GM19328 (cell line): ENCODE measurements at regions not wholly inside any gene's neighbourhood (a gene's known extent, or its start where the extent isn't known, plus 50 kb on each side); places are given as distances from the start of the nearest gene placed in this dataset.
A peak's percentile ranks its signal among the peaks of the same experiment; 100 is the strongest.
"Not testable (repeated sequence)": the region's sequence is repeated elsewhere in the genome, so short reads cannot be mapped to it uniquely, and the experiment has no call there.

ENCODE experiments used
- ATAC-seq: cut with Tn5 transposase; IDR thresholded peaks from one replicate; pipeline ENCODE4 v1.9.1; 2021; ENCODE audit warnings: mild to moderate bottlenecking, moderate library complexity; ENCODE audit not compliant: unreplicated experiment

GRCh38 chr5:60446917-60447316, 253.0 kb downstream of the DEPDC1B start:
- no peak for ATAC-seq

DNA sequence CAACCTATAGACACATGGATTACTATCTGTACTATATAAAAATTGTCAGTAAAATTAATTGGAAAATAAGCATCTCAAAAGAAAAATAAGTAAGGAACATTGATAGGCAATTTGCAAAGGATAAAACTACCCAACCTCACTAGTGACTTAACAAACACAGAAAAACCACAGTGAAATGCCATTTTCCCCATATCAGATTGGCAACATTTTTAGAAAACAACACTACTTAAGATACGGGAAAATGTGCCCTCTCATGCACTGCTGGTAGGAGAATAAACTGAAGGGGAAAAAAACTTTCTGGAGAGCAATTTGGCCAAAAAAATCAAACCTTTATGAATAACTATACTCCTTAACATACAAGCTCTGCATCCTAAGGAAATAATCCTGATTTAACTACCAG, 254.0 kb downstream of the DEPDC1B start:
- ATAC-seq = no peak

DNA sequence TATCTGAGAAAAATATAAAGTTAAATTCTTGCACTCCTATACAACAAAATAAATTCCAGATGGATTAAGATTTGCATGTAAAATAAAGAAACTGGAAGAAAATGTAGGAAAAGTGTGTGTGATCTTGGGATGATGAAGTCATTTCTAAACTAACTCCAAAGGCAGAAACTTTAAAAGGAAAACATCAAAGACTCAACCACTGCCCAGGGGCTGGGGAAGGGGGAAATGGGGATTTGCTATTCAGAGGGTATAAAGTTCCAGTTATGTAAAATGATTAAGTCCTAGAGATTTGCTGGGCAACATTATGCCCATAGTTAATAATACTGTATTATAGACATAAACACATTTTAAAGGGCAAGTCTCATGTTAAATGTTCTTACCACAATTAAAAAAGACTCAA, 254.5 kb downstream of the DEPDC1B start:
- no peak for ATAC-seq

GRCh38 chr5:60444661-60445360, 255.2 kb downstream of the DEPDC1B start:
- no peak for ATAC-seq

GRCh38 chr5:60439552-60439951, 260.4 kb downstream of the DEPDC1B start:
- ATAC-seq = no peak

- ATAC-seq = no peak
Measured at GRCh38 chr5:60437308-60437707, 262.7 kb downstream of the DEPDC1B start.

GRCh38 chr5:60436518-60436917, 263.4 kb downstream of the DEPDC1B start:
- ATAC-seq = peak; percentile 93

GRCh38 chr5:60435808-60436207, 264.2 kb downstream of the DEPDC1B start:
- ATAC-seq = no peak

DNA sequence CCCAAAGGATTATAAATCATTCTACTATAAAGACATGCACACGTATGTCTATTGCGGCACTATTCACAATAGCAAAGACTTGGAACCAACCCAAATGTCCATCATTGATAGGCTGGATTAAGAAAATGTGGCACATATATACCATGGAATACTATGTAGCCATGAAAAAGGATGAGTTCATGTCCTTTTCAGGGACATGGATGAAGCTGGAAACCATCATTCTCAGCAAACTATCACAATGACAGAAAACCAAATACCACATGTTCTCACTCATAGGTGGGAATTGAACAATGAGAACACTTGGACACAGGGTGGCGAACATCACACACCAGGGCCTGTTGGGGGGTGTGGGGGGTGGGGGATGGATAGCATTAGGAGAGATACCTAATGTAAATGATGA, 273.8 kb downstream of the DEPDC1B start:
- not testable (repeated sequence) for ATAC-seq

DNA sequence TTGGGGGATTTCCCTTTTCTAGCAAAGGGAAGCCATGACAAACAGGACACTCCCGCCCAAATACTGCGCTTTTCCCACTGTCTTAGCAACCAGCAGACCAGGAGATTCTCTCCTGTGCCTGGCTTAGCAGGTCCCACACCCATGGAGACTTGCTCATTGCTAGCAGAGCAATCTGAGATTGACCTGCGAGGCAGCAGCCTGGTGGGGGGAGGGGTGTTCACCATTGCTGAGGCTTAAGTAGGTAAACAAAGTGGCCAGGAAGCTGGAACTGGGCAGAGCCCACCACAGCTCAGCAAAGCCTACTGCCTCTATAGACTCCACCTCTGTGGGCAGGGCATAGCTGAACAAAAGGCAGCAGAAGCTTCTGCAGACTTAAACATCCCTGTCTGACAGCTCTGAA, 279.2 kb downstream of the DEPDC1B start:
- not testable (repeated sequence) for ATAC-seq

- no peak for ATAC-seq
Measured at GRCh38 chr5:60417500-60418181, 282.3 kb downstream of the DEPDC1B start.

- no peak for ATAC-seq
Measured at GRCh38 chr5:60415443-60415842, 284.5 kb downstream of the DEPDC1B start.

DNA sequence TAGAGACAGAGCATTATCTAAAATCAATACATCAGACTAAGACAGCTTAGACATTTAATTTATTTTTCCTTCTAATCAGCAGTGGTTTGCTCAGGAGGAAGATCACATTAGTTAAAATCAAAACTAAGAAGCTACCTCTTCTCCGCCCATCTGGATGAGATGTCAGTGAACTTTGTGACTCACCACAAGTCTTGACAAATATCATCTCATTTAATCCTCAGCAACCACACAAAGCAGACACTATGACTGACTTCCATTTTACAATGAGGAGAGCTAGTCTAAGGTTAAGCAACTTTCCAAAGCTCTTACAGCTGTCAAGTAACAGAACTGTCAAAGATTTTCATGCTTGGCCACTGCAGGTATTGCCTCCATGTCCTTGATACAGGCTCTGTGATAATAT, 289.5 kb downstream of the DEPDC1B start:
- ATAC-seq = no peak

GRCh38 chr5:60404171-60404570, 295.8 kb downstream of the DEPDC1B start:
- ATAC-seq = no peak

DNA sequence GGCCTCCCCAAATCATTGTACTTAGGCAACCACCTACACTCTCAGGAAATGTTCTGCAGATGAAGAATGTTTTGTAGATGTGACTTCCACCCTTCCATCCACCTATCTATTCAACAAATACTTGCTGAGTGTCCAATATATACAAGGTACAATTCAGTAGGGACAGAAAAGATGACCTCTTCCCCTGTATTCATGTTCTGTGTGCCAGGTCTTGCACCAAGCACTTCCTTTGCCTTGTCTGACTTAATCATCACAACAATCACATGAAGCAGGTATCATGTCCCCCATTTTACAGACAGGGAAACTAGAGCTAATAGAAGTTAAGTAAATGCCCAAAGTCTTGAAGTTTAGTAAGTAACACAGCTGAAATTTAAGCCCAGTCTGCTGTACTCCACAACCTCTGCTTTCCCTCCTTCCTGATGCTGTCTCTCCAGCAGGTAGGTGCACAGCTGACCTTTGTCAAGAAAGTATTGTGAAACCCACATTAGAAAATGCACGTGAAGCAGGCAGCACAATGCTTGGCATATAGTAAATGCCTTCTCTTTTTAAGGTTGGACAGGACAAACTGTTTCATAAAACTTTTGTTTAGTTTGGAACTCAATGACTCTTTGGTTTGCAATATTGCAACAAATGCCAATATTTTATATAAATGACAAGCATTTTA, 296.5 kb downstream of the DEPDC1B start:
- no peak for ATAC-seq

DNA sequence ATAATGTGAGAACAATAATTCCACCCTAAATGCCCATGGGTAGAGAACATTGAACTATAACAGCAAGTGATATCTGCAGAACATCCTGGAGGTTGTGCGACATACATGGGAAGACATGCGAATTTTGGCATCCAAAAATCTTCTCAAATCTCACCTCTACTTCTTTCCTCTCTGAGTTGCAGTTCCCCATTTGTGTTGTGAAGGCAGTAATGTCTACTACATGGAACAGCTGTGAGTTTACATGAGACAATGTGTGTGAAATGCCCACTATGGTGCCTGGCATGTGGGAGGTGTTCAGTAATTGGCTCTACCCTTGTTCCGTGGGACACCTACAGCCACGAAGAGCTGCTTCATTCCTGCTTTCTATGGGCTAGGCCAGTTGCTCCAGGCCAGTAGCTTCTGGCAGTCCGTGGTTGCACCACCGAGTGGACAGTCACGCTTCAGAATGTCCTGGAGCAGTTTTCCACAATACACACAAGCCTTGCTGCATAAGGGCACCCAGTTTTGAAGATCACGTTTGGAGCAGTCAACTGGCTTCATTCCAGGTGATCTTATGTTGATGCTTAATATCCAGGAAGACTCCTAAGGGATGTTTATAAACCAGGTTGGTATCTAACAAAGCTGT, 297.7 kb downstream of the DEPDC1B start:
- no peak for ATAC-seq

DNA sequence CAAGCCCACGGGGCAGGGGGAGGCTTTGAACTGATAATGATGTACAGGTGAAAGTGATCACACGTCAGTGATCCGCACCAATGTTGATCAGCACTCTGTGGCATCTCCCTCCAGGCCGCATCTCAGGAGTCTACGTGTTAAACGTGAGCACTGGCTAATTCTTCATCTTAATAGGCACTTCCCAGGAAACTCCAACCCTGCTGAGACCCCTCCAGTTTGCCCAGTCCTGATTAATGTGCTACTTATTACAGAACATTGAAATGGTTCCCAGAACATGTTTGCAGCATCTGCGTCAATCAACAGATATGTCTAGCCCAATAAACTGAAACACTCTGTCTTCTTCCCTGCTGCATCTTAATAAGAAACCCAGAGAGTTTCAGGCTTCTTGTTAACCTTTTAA, 298.4 kb downstream of the DEPDC1B start:
- ATAC-seq = no peak

DNA sequence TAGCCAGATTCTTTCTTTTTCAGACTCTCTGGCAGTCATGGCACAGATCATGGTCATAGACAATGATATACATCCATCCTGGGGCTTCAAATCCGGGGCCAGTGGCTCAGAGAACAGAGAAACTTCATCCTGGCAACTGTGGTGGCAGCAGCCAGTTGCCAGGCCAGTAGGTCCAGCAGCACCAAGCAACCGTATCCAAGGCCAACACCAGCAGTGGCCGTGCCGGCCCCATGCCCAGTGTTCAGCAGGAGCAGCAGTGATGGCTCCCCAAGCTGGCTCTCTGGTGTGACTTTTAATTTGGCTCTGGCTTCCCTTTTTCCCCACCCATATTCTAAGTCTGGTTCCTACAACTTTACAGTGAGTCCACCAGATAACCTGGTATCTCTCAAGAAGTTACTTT, 300.5 kb downstream of the DEPDC1B start:
- ATAC-seq = no peak

GRCh38 chr5:60395712-60396329, 304.1 kb downstream of the DEPDC1B start:
- no peak for ATAC-seq

DNA sequence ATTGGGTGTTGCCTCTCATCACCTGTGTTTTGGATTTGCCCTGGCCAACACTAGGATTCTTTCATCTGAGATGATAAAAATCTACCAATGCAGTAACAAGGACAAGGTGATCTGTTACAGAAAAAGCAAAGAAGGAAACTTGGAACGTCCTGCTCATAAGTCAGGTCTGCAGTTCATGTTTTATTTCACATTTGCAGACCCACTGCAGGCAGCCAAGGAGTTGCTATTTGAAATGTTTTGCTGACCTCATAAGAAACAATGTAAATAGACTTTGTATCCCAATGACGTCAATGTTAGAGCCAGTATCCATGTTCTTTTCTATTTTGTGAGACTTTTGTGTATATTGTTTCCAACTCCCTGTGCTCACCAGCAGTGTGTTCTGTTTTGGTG, 312.9 kb downstream of the DEPDC1B start:
- no peak for ATAC-seq

DNA sequence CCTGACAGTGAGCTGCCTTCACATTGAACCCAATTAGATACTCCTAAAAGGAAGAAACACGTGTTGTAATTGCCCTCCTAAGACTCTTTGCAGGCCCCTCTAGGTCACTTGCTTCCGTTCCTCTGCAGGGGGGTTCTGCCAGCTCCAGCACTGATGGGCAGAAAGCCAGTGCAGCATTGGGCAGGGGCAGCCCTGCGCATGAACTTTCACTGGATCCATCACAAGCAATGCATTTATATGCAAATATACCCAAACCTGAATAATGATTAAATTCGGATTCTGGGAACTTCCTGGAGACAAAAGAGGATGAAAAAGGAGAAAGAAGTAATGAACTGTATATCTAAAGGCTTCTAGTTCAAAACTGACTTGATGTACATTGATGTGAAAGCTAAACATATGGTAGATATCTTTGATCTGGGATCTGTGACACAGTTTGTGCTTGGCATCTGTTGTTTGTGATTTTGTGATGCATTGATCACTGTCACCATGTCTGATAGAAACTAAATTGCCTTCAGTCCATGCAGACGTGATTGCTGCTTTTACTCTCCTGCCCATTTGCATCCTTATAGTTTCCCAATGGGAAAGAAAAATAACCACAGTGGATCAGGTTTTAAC, 313.4 kb downstream of the DEPDC1B start:
- ATAC-seq = no peak
